ENCODE measurements at regions not wholly inside any gene's neighbourhood (a gene's known extent, or its start where the extent isn't known, plus 50 kb on each side); places are given as distances from the start of the nearest gene placed in this dataset.

DNA sequence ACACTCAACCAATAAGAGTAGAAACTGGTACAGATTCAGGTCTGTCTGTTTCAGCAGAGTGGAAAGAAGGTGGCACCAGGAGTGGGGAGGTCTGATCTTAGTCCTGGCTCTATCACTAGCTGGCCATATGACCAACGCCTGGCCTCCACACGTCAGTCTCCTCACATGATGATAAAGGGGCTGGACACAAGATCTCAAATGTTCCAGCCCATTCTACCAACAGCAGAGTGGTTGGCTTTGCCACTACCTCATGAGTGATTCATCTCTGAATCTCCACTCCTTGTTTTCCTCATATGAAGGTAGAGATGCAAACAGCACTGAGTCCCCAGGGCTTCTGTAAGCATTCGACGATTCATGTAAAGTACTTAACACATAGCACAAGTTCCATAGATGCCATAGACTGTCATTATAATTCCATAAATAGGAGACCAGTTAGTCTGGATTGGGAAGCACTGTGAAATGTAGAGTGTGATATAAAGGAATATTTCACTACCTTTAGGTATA is 281.9 kb upstream of the ASIC2 start:
- TF ChIP-seq, protein P1, sequence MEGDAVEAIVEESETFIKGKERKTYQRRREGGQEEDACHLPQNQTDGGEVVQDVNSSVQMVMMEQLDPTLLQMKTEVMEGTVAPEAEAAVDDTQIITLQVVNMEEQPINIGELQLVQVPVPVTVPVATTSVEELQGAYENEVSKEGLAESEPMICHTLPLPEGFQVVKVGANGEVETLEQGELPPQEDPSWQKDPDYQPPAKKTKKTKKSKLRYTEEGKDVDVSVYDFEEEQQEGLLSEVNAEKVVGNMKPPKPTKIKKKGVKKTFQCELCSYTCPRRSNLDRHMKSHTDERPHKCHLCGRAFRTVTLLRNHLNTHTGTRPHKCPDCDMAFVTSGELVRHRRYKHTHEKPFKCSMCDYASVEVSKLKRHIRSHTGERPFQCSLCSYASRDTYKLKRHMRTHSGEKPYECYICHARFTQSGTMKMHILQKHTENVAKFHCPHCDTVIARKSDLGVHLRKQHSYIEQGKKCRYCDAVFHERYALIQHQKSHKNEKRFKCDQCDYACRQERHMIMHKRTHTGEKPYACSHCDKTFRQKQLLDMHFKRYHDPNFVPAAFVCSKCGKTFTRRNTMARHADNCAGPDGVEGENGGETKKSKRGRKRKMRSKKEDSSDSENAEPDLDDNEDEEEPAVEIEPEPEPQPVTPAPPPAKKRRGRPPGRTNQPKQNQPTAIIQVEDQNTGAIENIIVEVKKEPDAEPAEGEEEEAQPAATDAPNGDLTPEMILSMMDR (IDR thresholded peaks at IDR 0.05), result no peak
- TF ChIP-seq POLR2A (IDR thresholded peaks at IDR 0.05), result no peak

Data from Peyer's patch (tissue), 4 donors.